ENCODE measurements at regions not wholly inside any gene's neighbourhood (a gene's known extent, or its start where the extent isn't known, plus 50 kb on each side); places are given as distances from the start of the nearest gene placed in this dataset.

DNA sequence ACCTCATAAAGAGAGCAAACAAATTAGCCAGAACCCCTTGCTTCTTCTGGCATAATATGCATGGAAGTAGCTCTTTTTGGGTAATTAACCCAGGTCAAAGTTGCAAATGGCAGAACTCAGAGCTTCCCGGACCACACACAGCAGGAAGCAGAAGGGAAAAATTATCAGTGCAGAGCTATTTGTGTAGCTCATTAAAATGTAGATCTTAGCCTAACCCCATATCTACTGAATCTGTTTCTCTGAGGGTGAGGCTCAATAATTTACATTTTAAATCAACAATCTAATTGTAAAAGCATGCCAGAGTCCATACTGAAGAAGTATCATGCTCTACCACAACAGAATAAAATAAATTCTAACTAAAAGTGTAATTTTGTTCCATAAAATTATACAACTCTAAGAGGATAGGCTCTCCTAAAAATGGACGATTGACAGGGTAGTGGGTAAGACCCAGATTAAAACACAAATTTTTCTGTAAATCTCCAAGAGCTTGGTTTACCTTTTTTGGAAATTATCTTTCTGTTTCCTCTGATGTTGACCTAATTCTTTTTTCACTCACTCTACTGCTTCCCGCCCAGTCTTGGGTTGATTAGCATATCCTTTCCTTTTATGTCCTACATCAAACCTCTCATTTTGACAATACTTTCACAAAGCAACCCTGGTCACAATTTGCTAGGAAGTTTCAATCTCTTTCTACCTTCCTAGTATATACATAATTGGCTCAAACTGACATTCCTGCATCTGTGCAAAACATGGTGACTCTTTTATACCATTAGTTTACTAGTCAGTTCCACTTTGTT, 213.3 kb upstream of the SLC16A7 start:
- Histone ChIP-seq H3K4me1 (ENCODE audit: control insufficient read depth, low read length) (no peaks in the 10 kb centered on the region), H3K27ac (ENCODE audit: low read depth, low read length) (no peak overlapping the region), H3K4me3 (ENCODE audit: low read length) (no peak overlapping the region), H3F3A (ENCODE audit: control insufficient read depth, insufficient read depth) (no peaks in the 10 kb centered on the region), H4K20me1 (ENCODE audit: control insufficient read depth, insufficient read depth, low read depth, low read length) (no peaks in the 10 kb centered on the region), H3K27me3 (ENCODE audit: control insufficient read depth, low read length) (no peaks in the 10 kb centered on the region), H3K9me3 (ENCODE audit: control insufficient read depth, insufficient read depth, low read length) (no peaks in the 10 kb centered on the region), H3K79me2 (ENCODE audit: control insufficient read depth, low read length) (no peaks in the 10 kb centered on the region), H3K36me3 (ENCODE audit: control insufficient read depth, low read length) (no peaks in the 10 kb centered on the region), H3K4me2 (ENCODE audit: low read length) (no peak overlapping the region), H3K9me2 (replicated peaks; ENCODE audit: control insufficient read depth, low read length) (no peaks in the 10 kb centered on the region)
- no peak for TF ChIP-seq CTCF (IDR thresholded peaks at IDR 0.05; ENCODE audit: low read depth, low read length, poor library complexity, severe bottlenecking)
- TF ChIP-seq EZH2phosphoT487 (IDR thresholded peaks at IDR 0.05; ENCODE audit: borderline replicate concordance, low read length): no peak

- Histone ChIP-seq H3K4me3 (ENCODE audit: low read length) (no peak overlapping the region), H3K27me3 (ENCODE audit: control insufficient read depth, low read length) (0 out of 2 replicates have a peak, but pooled peaks cover 2% of the 10 kb centered on the region), H4K20me1 (ENCODE audit: control insufficient read depth, insufficient read depth, low read depth, low read length) (no peaks in the 10 kb centered on the region), H3K4me2 (ENCODE audit: low read length) (no peak overlapping the region), H3F3A (ENCODE audit: control insufficient read depth, insufficient read depth) (no peaks in the 10 kb centered on the region), H3K27ac (ENCODE audit: low read depth, low read length) (no peak overlapping the region), H3K9me2 (replicated peaks; ENCODE audit: control insufficient read depth, low read length) (no peaks in the 10 kb centered on the region), H3K4me1 (ENCODE audit: control insufficient read depth, low read length) (no peaks in the 10 kb centered on the region), H3K36me3 (ENCODE audit: control insufficient read depth, low read length) (no peaks in the 10 kb centered on the region), H3K79me2 (ENCODE audit: control insufficient read depth, low read length) (no peaks in the 10 kb centered on the region), H3K9me3 (ENCODE audit: control insufficient read depth, insufficient read depth, low read length) (no peaks in the 10 kb centered on the region)
- no peak for TF ChIP-seq EZH2phosphoT487 (IDR thresholded peaks at IDR 0.05; ENCODE audit: borderline replicate concordance, low read length)
- TF ChIP-seq CTCF (IDR thresholded peaks at IDR 0.05; ENCODE audit: low read depth, low read length, poor library complexity, severe bottlenecking): no peak
These were observed 214.7 kb upstream of the SLC16A7 start for GRCh38 chr12:59381106-59381505.

GRCh38 chr12:59375633-59376032, 220.2 kb upstream of the SLC16A7 start:
- Histone ChIP-seq H3K9me2 (replicated peaks; ENCODE audit: control insufficient read depth, low read length) (no peaks in the 10 kb centered on the region), H3K4me1 (ENCODE audit: control insufficient read depth, low read length) (no peaks in the 10 kb centered on the region), H3K9me3 (ENCODE audit: control insufficient read depth, insufficient read depth, low read length) (no peaks in the 10 kb centered on the region), H3K36me3 (ENCODE audit: control insufficient read depth, low read length) (no peaks in the 10 kb centered on the region), H3F3A (ENCODE audit: control insufficient read depth, insufficient read depth) (no peaks in the 10 kb centered on the region), H3K4me2 (ENCODE audit: low read length) (no peak overlapping the region), H3K27me3 (ENCODE audit: control insufficient read depth, low read length) (0 out of 2 replicates have a peak, but pooled peaks cover 2% of the 10 kb centered on the region), H3K79me2 (ENCODE audit: control insufficient read depth, low read length) (no peaks in the 10 kb centered on the region), H4K20me1 (ENCODE audit: control insufficient read depth, insufficient read depth, low read depth, low read length) (no peaks in the 10 kb centered on the region), H3K27ac (ENCODE audit: low read depth, low read length) (no peak overlapping the region), H3K4me3 (ENCODE audit: low read length) (no peak overlapping the region)
- TF ChIP-seq CTCF (IDR thresholded peaks at IDR 0.05; ENCODE audit: low read depth, low read length, poor library complexity, severe bottlenecking) (no peak), EZH2phosphoT487 (IDR thresholded peaks at IDR 0.05; ENCODE audit: borderline replicate concordance, low read length) (no peak)
